HG03571 (cell line): ENCODE measurements at regions not wholly inside any gene's neighbourhood (a gene's known extent, or its start where the extent isn't known, plus 50 kb on each side); places are given as distances from the start of the nearest gene placed in this dataset.
"Not testable (repeated sequence)": the region's sequence is repeated elsewhere in the genome, so short reads cannot be mapped to it uniquely, and the experiment has no call there.

ENCODE experiments used
- ATAC-seq: cut with Tn5 transposase; IDR thresholded peaks from one replicate; pipeline ENCODE4 v1.9.1; 2021; ENCODE audit not compliant: unreplicated experiment

DNA sequence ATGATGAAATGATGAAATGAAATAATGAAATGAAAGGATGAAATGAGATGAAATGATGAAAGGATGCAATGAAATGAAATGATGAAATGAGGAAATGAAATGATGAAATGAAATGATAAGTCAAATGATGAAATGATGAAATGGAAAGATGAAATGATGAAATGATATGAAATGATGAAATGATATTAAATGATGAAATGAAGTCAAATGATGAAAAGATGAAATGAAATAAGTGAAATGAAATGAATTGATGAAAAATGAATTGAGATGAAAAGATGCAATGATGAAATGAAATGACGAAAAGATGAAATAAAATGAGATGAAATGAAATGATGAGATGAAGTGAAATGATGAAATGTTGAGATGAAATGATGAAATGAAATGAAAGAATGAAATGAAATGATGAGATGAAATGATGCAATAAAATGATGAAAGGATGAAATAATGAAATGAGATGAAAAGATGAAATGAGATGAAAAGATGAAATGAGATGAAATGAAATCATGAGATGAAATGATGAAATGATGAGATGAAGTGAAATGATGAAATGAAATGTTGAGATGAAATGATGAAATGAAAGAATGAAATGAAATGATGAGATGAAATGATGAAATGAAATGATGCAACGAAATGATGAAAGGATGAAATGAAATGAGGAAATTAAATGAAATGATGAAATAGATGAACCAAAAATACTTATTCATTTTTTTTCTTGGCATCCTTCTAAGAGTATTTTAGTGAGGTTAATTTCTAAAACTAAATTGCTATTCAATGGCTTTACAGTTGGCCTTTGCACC is 139.8 kb upstream of the ERV3-1 start:
- ATAC-seq: not testable (repeated sequence)

- not testable (repeated sequence) for ATAC-seq
Measured at GRCh38 chr7:65145710-65146109, 139.2 kb upstream of the ERV3-1 start.

- ATAC-seq: not testable (repeated sequence)
Measured at GRCh38 chr7:65145008-65145407, 138.5 kb upstream of the ERV3-1 start.

- not testable (repeated sequence) for ATAC-seq
Measured at GRCh38 chr7:65144557-65144956, 138.1 kb upstream of the ERV3-1 start.

GRCh38 chr7:65144119-65144518 is 137.6 kb upstream of the ERV3-1 start:
- not testable (repeated sequence) for ATAC-seq

DNA sequence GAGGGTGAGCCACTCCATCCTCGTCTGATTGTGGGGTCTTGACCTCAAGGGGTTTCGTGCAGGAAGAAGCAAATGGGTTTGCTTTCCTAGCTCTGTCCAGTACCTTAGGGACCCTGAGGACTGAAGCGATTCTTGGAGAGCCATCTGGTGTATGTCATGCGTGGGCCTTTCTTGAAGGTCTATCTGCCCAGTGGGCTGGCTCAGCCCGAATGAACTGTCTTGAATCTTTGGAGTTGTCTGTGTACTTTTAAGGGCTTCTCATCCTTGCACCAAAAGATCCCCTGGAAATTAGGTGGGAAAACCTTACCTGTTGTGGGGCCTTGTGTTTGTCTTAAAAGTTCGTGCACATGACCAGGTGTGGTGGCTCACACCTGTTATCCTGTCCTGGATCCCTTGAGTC is 135.4 kb upstream of the ERV3-1 start:
- not testable (repeated sequence) for ATAC-seq

- not testable (repeated sequence) for ATAC-seq
Measured at GRCh38 chr7:65141405-65141778, 134.9 kb upstream of the ERV3-1 start.

GRCh38 chr7:65140543-65141404 is 134.3 kb upstream of the ERV3-1 start:
- not testable (repeated sequence) for ATAC-seq

- ATAC-seq: not testable (repeated sequence)
Measured at GRCh38 chr7:65136850-65137249, 130.4 kb upstream of the ERV3-1 start.

DNA sequence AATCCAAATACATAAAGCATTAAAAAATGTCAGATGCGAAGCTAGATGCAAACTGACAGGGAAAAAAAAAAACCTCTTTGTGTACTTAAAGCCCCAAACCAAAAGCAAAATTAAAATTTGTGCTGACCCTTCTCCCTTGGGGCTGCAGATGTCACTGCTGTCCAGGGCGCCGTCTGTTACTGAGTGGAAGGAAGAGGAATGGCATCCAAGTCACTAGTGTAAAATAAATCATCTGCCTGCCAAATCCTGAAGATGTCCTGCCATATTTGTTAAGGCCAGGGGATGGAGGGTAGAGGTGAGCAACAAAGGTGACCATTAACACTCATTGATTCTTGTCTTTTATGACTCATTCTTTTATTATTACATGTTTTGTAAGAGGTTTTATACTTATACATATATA is 126.6 kb upstream of the ERV3-1 start:
- ATAC-seq: not testable (repeated sequence)

DNA sequence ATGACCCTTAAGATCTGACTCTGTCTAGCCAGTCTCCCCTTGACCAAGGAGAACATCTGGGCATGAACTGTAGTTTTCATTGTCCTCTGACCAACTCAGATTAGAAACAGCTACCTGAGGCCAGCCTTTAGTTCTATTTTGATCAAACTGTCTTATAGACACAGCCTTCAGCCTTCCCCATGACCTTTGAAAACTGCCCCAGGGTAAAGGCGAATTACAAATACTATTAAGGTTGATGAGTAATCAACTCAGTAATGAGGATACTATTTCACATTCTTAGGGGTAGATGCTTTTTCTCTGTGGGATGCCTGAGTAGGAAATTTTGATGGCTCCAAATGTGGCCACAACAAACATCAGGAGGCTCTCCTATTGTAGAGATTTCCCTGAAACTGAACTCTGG is 125.8 kb upstream of the ERV3-1 start:
- ATAC-seq: not testable (repeated sequence)

- not testable (repeated sequence) for ATAC-seq
Measured at GRCh38 chr7:65127364-65127763, 120.9 kb upstream of the ERV3-1 start.

DNA sequence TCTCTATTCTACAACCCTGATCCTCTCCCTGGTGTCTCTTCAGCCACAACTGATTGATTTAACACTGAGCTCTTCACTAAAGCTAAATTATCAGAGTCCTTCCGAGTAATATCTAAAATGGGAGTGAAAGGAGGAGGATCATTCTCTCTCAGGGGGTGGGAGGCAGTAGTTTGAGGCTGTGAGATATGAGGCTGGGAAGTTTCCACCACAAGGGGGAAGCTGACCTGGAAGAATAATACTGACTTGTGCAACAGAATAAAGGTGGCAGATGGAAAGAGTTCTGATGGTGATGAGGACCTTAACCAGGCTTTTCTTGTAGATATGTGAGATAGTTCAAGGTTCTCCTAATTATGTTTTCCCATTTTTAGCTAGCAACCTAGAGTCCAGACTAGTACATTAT is 118.1 kb upstream of the ERV3-1 start:
- ATAC-seq: not testable (repeated sequence)

- ATAC-seq: peak; percentile 71
Measured at GRCh38 chr7:65105650-65106203, 99.2 kb upstream of the ERV3-1 start.

DNA sequence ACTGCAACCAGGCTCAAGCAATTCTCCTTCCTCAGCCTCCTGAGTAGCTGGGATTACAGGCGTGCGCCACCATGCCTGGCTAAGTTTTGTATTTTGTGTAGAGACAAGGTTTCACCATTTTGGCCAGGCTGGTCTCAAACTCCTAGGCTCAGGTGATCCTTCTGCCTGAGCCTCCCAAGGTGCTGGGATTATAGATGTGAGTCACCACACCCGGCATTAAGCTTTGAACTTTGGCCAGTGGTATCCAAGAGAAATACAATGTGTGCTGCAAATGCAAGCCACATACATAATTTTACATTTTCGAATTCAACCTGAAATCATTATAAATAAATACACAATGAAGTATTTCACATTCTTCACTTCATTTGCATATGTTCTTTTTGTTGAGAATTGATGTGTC is 94.0 kb upstream of the ERV3-1 start:
- ATAC-seq: not testable (repeated sequence)

DNA sequence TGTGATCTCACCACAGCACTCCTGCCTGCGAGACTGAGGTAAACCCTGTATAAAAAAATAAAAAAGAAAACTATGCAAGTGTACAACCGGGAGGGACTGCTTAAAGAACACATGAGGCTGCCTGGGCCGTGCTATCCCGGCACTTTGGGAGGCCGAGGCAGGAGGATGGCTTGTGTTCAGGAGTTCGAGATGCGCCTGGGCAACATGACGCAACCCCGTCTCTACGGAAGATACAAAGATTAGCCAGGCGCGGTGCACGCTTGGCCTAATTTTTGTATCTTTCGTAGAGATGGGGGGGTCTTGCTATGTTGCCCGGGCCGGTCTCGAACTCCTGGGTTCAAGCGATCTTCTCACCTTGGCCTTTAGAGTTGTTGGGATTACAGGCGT is 75.2 kb upstream of the ERV3-1 start:
- not testable (repeated sequence) for ATAC-seq

GRCh38 chr7:65080799-65081668 is 74.5 kb upstream of the ERV3-1 start:
- peak; percentile 99 for ATAC-seq

- not testable (repeated sequence) for ATAC-seq
Measured at GRCh38 chr7:65074959-65075358, 68.5 kb upstream of the ERV3-1 start.

GRCh38 chr7:65073160-65073559 is 66.7 kb upstream of the ERV3-1 start:
- not testable (repeated sequence) for ATAC-seq

DNA sequence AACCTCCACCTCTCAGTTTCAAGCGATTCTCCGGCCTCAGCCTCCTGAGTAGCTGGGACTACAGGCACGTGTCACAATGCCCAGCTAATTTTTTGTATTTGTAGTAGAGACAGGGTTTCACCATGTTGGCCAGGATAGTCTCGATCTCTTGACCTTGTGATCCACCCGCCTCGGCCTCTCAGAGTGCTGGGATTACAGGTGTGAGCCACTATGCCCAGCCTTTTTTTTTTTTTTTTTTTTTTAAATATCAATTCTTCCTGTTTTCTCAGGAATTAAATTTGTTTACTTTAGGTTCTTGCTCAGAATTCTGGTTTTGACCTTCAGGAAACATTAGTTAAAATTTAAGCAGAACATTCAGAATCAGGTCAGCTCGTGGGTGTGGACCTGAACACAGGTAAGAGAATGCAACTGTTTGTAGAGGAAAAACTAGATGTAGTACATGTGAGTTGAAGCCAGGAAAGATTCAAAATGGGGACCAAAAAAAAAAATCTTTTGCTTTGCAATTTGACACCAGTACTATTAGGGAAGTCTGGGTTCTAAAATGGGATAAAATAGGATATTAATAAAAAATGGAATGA is 65.5 kb upstream of the ERV3-1 start:
- not testable (repeated sequence) for ATAC-seq
